Erythroblast (primary cell): ENCODE measurements at regions not wholly inside any gene's neighbourhood (a gene's known extent, or its start where the extent isn't known, plus 50 kb on each side); places are given as distances from the start of the nearest gene placed in this dataset.
"Not testable (repeated sequence)": the region's sequence is repeated elsewhere in the genome, so short reads cannot be mapped to it uniquely, and the experiment has no call there.

ENCODE experiments used
- DNase-seq, 2 experiments: peaks; one replicate each; lab custom pipeline; 2025; lab: John Stamatoyannopoulos, UW

DNA sequence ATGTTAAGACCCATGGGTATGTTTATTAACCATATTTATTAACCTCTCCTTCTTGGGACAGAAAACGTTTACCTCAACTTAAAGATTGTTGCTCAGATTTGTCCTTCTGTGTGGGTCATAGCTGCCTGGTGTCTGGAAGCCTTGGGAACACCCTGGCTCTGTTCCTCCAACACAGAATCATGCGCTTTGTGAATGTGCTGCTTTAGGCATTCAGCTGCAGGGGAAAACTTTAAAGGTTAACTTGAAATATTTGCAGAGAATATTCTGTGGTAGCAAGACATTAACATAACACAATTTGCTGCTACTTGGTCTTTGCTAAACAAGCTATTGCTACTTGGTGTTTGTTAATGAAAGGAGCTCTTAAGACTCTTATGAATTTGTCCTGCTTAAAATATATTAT is 50.5 kb upstream of the THOC3 start:
- not testable (repeated sequence) for DNase-seq

DNA sequence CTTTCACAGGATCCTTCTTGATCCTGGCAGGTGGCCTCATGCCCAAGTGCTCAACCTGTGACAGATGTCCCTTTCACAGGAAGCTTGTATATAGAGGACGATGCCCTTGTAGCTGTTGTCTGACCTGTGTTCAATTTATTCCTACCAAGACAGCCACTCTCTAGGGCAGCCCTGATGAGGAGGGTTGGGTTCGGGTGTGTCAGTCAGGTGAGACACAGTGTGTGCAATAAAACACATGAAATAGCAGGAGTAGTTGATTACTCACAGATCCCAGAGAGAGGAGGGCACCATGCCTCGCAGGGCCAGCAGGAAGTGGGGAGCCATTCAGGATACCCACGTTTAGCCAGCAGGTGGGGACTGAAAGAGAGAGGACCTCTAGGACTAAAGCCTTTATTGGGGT is 52.7 kb upstream of the THOC3 start:
- DNase-seq, result not testable (repeated sequence)

GRCh38 chr5:176023535-176023934 is 55.4 kb upstream of the THOC3 start:
- not testable (repeated sequence) for DNase-seq

- DNase-seq, result not testable (repeated sequence)
Observed at GRCh38 chr5:176029445-176029844, 61.3 kb upstream of the THOC3 start.

GRCh38 chr5:176030361-176031117 is 62.4 kb upstream of the THOC3 start:
- not testable (repeated sequence) for DNase-seq

- not testable (repeated sequence) for DNase-seq
Observed at GRCh38 chr5:176031118-176031510, 63.0 kb upstream of the THOC3 start.

- DNase-seq, result not testable (repeated sequence)
Observed at GRCh38 chr5:176033186-176033585, 65.1 kb upstream of the THOC3 start.

GRCh38 chr5:176034407-176035200 is 66.5 kb upstream of the THOC3 start:
- DNase-seq, result not testable (repeated sequence)

DNA sequence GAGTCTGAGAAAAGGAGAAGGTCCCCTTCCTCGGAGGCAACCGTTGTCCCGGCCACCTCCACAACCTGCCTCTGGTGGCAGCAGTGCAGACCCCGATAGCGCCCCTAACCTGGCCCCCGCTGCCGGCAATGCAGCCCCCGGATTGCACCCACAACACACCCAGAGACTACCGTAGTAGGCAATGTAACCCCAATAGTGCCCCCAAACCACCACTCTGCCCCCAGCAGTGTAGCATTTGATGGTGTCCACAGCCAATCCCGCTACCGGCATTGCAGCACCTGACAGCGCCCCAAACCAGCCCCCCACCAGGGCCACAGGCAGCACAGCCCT is 67.1 kb upstream of the THOC3 start:
- DNase-seq, result not testable (repeated sequence)

DNA sequence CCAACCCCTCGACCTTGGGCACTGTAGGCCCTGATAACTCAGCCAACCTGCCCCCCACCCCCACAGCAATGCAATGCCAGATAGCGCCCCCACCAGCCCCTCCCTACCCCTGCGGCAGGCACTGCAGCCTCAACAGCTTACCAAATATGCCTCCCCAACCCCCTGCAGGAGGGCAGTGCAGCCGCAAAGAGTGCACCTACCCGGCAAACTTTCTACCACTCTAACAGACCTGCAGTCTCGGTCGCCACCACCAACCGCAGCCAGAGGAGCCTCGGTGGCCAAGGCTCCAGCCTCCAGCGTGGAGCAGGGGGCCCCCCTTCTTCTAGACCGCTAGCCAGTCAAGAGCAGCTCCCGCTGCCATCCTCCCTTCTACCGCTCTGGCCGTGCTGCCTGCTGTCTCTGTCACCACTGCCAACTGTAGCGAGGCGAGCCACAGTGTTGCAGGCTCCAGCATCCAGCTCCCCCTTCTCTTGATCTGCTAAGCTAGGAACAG is 67.7 kb upstream of the THOC3 start:
- not testable (repeated sequence) for DNase-seq

DNA sequence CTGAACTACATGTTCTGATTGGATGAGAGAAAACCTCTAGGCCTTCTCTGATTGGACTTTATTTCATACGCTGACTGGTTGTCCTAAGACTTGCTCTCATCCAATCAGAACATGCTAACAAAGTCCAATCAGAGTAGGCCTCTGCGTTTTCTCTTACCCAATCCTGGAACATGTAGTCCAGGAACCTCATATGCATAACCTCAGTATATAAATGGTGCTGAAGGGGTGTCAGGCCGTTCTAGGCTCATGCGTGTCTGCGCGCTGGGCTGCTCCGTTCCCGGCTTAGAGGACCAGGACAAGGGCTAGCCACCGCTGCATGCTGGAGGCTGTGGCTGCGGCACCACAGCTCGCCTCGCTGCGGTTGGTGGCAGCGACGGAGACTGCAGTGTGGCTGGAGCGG is 68.3 kb upstream of the THOC3 start:
- DNase-seq, result not testable (repeated sequence)

DNA sequence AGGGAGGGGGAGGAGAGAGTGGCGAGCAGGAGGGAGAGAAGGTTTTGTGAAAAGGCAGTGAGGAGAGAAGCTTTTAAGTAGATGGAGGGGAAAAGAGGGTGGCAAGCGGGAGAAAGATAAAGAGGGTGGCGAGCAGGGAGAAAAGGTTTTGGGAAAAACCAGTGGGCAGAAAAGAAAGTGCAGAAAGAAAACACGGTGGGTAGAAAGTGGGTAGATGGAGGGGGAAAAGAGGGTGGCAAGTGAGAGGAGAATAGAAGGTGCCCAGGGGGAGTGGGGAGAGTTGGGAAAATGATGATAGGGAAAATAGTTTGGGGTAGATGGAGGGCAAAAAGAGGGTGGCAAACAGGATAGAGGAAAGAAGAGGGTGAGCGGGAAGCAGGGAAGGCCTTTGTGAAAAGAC is 69.1 kb upstream of the THOC3 start:
- DNase-seq, result not testable (repeated sequence)

DNA sequence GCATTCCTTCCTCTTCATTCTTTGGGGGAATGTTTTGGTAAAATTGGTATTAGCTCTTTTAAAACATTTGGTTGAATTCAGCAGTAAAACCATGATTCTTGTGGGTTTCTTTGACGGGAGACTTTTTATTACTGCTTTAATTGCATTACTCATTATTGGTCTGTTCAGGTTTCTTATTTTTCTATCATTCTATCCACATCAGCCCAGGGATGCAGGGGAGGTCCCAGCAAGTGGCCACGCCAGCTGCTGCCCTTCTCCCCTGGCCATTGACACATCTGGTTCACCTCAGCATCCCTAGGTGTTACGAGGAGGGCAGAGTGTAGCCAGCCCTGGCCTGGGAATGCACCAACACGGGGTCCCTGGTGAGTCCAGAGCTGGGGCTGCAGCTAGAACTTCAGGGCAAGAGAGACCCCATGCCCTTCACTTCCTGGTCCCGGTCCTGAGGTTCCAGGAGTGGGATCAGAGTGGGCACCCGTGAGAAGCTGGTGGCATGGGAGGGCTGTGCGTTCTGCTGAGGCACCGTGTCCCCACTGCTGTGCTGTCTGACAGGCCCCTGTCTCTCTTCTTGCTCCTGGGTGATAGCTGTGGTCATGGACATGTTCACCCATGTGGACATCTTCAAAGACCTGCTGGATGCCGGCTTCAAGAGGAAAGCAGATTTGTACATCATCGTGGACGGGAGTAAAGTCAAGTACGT is 72.1 kb upstream of the THOC3 start:
- not testable (repeated sequence) for DNase-seq

- DNase-seq, result not testable (repeated sequence)
Observed at GRCh38 chr5:176041248-176041994, 73.3 kb upstream of the THOC3 start.

GRCh38 chr5:176042020-176042658 is 74.0 kb upstream of the THOC3 start:
- not testable (repeated sequence) for DNase-seq

GRCh38 chr5:176043252-176043829 is 75.2 kb upstream of the THOC3 start:
- not testable (repeated sequence) for DNase-seq

- DNase-seq, result not testable (repeated sequence)
Observed at GRCh38 chr5:176043986-176044385, 75.9 kb upstream of the THOC3 start.

DNA sequence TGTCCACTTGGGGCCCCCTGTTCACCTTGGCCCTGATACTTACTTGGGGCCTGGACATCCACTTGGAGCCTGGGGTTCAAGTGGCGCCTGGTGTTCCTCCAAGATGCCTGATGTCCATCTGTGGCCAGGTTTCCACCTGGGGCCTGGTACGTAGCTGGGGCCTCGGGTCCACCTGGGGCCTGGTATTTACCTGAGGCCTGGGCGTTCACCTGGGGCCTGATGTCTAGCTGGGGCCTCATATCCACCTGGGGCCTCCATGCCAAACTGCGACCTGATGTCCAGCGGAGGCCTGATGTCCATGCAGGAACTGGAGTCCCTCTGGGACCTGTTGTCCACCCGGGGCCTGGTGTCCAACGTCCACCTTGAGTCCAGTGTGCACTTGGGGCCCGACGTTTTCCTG is 76.3 kb upstream of the THOC3 start:
- not testable (repeated sequence) for DNase-seq

GRCh38 chr5:176045442-176045841 is 77.3 kb upstream of the THOC3 start:
- not testable (repeated sequence) for DNase-seq

- DNase-seq, result not testable (repeated sequence)
Observed at GRCh38 chr5:176048671-176049070, 80.6 kb upstream of the THOC3 start.
